Brain microvascular endothelial cell (primary cell): ENCODE measurements at regions not wholly inside any gene's neighbourhood (a gene's known extent, or its start where the extent isn't known, plus 50 kb on each side); places are given as distances from the start of the nearest gene placed in this dataset.

Experiments used
- DNase-seq: peaks from one replicate; pipeline ENCODE4 v3.0.0-alpha.2; 2020
- H3K27ac ChIP-seq: fragments of 250-450 bp; sonication (Bioruptor Pico); 2 replicates; pipeline ENCODE4 v1.5.1; 2020; ENCODE audit warnings: mild to moderate bottlenecking, moderate library complexity
- H3K27me3 ChIP-seq: fragments of 250-450 bp; sonication (Bioruptor Pico); replicated peaks from 2 replicates; pipeline ENCODE4 v1.5.1; 2020; ENCODE audit warnings: mild to moderate bottlenecking
- H3K36me3 ChIP-seq: fragments of 250-450 bp; sonication (Bioruptor Pico); replicated peaks from 2 replicates; pipeline ENCODE4 v1.5.1; 2020; ENCODE audit warnings: mild to moderate bottlenecking
- H3K4me3 ChIP-seq: 2 replicates; pipeline ENCODE4 v1.5.1; 2011; ENCODE audit warnings: low read depth, mild to moderate bottlenecking, control low read depth, low read length, moderate library complexity
- CTCF ChIP-seq: IDR thresholded peaks from 2 replicates; pipeline ENCODE4 v1.5.1; 2011; ENCODE audit warnings: low read depth, mild to moderate bottlenecking, moderate library complexity, low read length, control low read depth, inconsistent platforms; ENCODE audit errors: missing control alignments
- in situ Hi-C: cut with HindIII; loops from 2 replicates; pipeline ENCODE4 v1.10.0; 2017; ENCODE audit warnings: low sequenced_read_pairs, low pct_ligation_motif_present

GRCh38 chr2:109046925-109047508 lies 58.0 kb upstream of the EDAR start:
- no peak for DNase-seq
- in situ Hi-C loops, result no loop called here
- no peak overlapping the region for H3K27ac ChIP-seq
- H3K36me3 ChIP-seq, result no peaks in the 10 kb centered on the region
- H3K4me3 ChIP-seq, result no peak overlapping the region
- TF ChIP-seq CTCF, result no peak
- H3K27me3 ChIP-seq, result no peaks in the 10 kb centered on the region

GRCh38 chr2:109045505-109045904 lies 56.5 kb upstream of the EDAR start:
- no peak for DNase-seq
- no peak for TF ChIP-seq CTCF
- Histone ChIP-seq H3K27me3 (no peaks in the 10 kb centered on the region), H3K27ac (no peak overlapping the region), H3K36me3 (no peaks in the 10 kb centered on the region), H3K4me3 (no peak overlapping the region)
- in situ Hi-C loops, result no loop called here

GRCh38 chr2:109038992-109039391 lies 50.0 kb upstream of the EDAR start:
- in situ Hi-C loops, result no loop called here
- Histone ChIP-seq H3K4me3 (no peak overlapping the region), H3K27me3 (peaks cover 2% of the 10 kb centered on the region), H3K36me3 (no peaks in the 10 kb centered on the region), H3K27ac (no peak overlapping the region)
- no peak for DNase-seq
- no peak for TF ChIP-seq CTCF
